Testis (tissue), 2 donors: ENCODE measurements at regions not wholly inside any gene's neighbourhood (a gene's known extent, or its start where the extent isn't known, plus 50 kb on each side); places are given as distances from the start of the nearest gene placed in this dataset.

Experiments
- POLR2A ChIP-seq: fragments of 450-650 bp; IDR thresholded peaks from one replicate; pipeline ENCODE4 v1.6.1; 2017; ENCODE audit warnings: antibody characterized with exemption, mild to moderate bottlenecking, moderate library complexity
- TF ChIP-seq, protein P1 (sequence below), 3 experiments: fragments of 450-650 bp in 2 of 3; fragments of 200-600 bp in 1 of 3; sonication (generic) in 1 of 3; IDR thresholded peaks; one replicate each; pipeline ENCODE4 v1.5.1; 2016 to 2019; ENCODE audit warnings: antibody characterized with exemption in 3 of 3, mild to moderate bottlenecking in 2 of 3, moderate library complexity in 1 of 3

DNA sequence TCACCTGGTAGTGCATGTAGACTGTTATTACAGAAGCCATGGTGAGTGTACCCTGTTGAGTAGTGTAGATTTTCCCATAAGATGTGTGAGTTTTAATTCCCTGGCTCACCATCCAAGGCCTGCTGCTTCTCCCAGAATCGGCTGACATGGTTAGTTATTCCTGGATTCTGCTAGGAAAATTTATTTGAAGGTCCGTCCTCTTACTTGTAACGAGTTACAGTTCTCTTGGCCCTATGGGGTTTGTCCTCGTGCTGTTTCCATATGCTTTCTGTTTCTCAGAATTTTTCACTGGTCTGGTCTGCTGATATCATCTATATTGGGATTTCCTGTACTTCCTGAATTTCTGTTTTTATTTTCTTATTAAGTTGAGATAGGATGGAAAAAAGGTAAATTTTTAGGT lies 423.3 kb upstream of the RGS6 start:
- no peak for TF ChIP-seq POLR2A
- TF ChIP-seq, protein P1, sequence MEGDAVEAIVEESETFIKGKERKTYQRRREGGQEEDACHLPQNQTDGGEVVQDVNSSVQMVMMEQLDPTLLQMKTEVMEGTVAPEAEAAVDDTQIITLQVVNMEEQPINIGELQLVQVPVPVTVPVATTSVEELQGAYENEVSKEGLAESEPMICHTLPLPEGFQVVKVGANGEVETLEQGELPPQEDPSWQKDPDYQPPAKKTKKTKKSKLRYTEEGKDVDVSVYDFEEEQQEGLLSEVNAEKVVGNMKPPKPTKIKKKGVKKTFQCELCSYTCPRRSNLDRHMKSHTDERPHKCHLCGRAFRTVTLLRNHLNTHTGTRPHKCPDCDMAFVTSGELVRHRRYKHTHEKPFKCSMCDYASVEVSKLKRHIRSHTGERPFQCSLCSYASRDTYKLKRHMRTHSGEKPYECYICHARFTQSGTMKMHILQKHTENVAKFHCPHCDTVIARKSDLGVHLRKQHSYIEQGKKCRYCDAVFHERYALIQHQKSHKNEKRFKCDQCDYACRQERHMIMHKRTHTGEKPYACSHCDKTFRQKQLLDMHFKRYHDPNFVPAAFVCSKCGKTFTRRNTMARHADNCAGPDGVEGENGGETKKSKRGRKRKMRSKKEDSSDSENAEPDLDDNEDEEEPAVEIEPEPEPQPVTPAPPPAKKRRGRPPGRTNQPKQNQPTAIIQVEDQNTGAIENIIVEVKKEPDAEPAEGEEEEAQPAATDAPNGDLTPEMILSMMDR (IDR thresholded peaks at IDR 0.05) = no peak
